OCI-LY1 (cell line): ENCODE measurements at regions not wholly inside any gene's neighbourhood (a gene's known extent, or its start where the extent isn't known, plus 50 kb on each side); places are given as distances from the start of the nearest gene placed in this dataset.
"Not testable (repeated sequence)": the region's sequence is repeated elsewhere in the genome, so short reads cannot be mapped to it uniquely, and the experiment has no call there.

Experiments used
- H2AFZ ChIP-seq: fragments of 200-600 bp; sonication (generic), shearing (Covaris generic); 2 replicates; pipeline ENCODE4 v1.6.0; 2014; ENCODE audit warnings: antibody characterized with exemption, mild to moderate bottlenecking, low read length
- H3F3A ChIP-seq: fragments of 200-600 bp; sonication (generic), shearing (Covaris generic); 2 replicates; pipeline ENCODE4 v1.6.0; 2014; ENCODE audit warnings: mild to moderate bottlenecking, antibody characterized with exemption, low read length, moderate library complexity; ENCODE audit not compliant: insufficient read depth
- H3K27ac ChIP-seq: fragments of 200-600 bp; sonication (generic); 2 replicates; pipeline ENCODE4 v1.5.1; 2014; ENCODE audit warnings: low read length, mixed run types, mild to moderate bottlenecking, low read depth; ENCODE audit not compliant: poor library complexity, severe bottlenecking
- H3K27me3 ChIP-seq: fragments of 200-600 bp; sonication (generic); 2 replicates; pipeline ENCODE4 v1.6.0; 2014; ENCODE audit warnings: antibody characterized with exemption, mild to moderate bottlenecking, low read length, moderate library complexity; ENCODE audit not compliant: insufficient read depth
- H3K36me3 ChIP-seq: fragments of 200-600 bp; sonication (generic); 2 replicates; pipeline ENCODE4 v1.6.1; 2014; ENCODE audit warnings: mild to moderate bottlenecking, antibody characterized with exemption, low read length, moderate library complexity, mixed read lengths; ENCODE audit not compliant: insufficient read depth
- H3K4me1 ChIP-seq: fragments of 200-600 bp; sonication (generic); 2 replicates; pipeline ENCODE4 v1.5.1; 2014; ENCODE audit warnings: mild to moderate bottlenecking, low read length, moderate library complexity; ENCODE audit not compliant: insufficient read depth, severe bottlenecking
- H3K4me2 ChIP-seq: fragments of 200-600 bp; sonication (generic), shearing (Covaris generic); 2 replicates; pipeline ENCODE4 v1.6.1; 2014; ENCODE audit warnings: low read length
- H3K4me3 ChIP-seq: fragments of 200-600 bp; sonication (generic); 2 replicates; pipeline ENCODE4 v1.5.1; 2014; ENCODE audit warnings: low read length, low read depth, mild to moderate bottlenecking, mixed read lengths; ENCODE audit not compliant: poor library complexity, severe bottlenecking
- H3K79me2 ChIP-seq: fragments of 200-600 bp; shearing (Covaris generic); 2 replicates; pipeline ENCODE4 v1.6.1; 2016; ENCODE audit warnings: mixed run types, low read length, mixed read lengths; ENCODE audit not compliant: insufficient read depth
- H3K9ac ChIP-seq: fragments of 200-600 bp; sonication (generic), shearing (Covaris generic); 2 replicates; pipeline ENCODE4 v1.6.1; 2014; ENCODE audit warnings: mild to moderate bottlenecking, low read length, mixed read lengths
- H3K9me2 ChIP-seq: fragments of 200-600 bp; sonication (generic), shearing (Covaris generic); 2 replicates; pipeline ENCODE4 v1.6.1; 2014; ENCODE audit warnings: low read depth, mild to moderate bottlenecking, low read length, mixed read lengths
- H3K9me3 ChIP-seq: fragments of 200-600 bp; shearing (Covaris generic); 2 replicates; pipeline ENCODE4 v1.6.1; 2014; ENCODE audit warnings: low read length, mixed read lengths
- H4K20me1 ChIP-seq: fragments of 200-600 bp; sonication (generic), shearing (Covaris generic); 2 replicates; pipeline ENCODE4 v1.6.0; 2016; ENCODE audit warnings: mild to moderate bottlenecking, low read length; ENCODE audit not compliant: insufficient read depth
- EZH2 ChIP-seq: fragments of 200-600 bp; sonication (generic), shearing (Covaris generic); IDR thresholded peaks from 2 replicates; pipeline ENCODE4 v1.8.0; 2017; ENCODE audit warnings: borderline replicate concordance, mixed run types, mild to moderate bottlenecking, antibody characterized with exemption, low read length, moderate library complexity, mixed read lengths
- TF ChIP-seq, protein P1 (sequence below): fragments of 200-600 bp; sonication (generic), shearing (Covaris generic); IDR thresholded peaks from 2 replicates; pipeline ENCODE4 v1.5.1; 2017; ENCODE audit warnings: mild to moderate bottlenecking, antibody characterized with exemption, low read length, moderate library complexity, mixed read lengths

DNA sequence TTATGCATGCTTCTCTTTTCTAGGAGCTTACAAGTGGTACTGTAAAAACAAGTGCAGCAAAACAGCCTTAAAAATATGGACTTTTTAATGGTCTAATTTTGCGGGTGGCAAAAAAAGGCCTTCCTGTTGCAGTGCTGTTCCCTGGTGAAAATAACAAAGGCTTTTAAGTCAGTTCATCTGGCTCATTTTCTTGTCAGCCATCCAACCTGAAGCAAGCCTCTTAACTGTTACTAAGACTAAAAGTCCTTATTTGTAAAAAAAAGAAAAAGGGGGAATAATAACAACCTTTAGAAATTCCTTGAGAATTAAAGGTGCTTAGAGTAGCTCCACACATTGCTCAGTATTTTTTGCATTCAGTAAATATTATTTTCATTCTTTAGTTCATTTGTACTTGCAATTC is 200.5 kb upstream of the CHORDC1 start:
- Histone ChIP-seq H3F3A (no peaks in the 10 kb centered on the region), H3K27ac (no peak overlapping the region), H2AFZ (no peak overlapping the region), H3K4me1 (no peaks in the 10 kb centered on the region), H4K20me1 (no peaks in the 10 kb centered on the region), H3K9me2 (no peaks in the 10 kb centered on the region), H3K27me3 (no peaks in the 10 kb centered on the region), H3K9ac (no peak overlapping the region), H3K4me2 (no peak overlapping the region), H3K9me3 (no peaks in the 10 kb centered on the region), H3K4me3 (no peak overlapping the region), H3K79me2 (no peaks in the 10 kb centered on the region), H3K36me3 (no peaks in the 10 kb centered on the region)
- TF ChIP-seq EZH2, result no peak
- TF ChIP-seq, protein P1, sequence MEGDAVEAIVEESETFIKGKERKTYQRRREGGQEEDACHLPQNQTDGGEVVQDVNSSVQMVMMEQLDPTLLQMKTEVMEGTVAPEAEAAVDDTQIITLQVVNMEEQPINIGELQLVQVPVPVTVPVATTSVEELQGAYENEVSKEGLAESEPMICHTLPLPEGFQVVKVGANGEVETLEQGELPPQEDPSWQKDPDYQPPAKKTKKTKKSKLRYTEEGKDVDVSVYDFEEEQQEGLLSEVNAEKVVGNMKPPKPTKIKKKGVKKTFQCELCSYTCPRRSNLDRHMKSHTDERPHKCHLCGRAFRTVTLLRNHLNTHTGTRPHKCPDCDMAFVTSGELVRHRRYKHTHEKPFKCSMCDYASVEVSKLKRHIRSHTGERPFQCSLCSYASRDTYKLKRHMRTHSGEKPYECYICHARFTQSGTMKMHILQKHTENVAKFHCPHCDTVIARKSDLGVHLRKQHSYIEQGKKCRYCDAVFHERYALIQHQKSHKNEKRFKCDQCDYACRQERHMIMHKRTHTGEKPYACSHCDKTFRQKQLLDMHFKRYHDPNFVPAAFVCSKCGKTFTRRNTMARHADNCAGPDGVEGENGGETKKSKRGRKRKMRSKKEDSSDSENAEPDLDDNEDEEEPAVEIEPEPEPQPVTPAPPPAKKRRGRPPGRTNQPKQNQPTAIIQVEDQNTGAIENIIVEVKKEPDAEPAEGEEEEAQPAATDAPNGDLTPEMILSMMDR, result no peak

DNA sequence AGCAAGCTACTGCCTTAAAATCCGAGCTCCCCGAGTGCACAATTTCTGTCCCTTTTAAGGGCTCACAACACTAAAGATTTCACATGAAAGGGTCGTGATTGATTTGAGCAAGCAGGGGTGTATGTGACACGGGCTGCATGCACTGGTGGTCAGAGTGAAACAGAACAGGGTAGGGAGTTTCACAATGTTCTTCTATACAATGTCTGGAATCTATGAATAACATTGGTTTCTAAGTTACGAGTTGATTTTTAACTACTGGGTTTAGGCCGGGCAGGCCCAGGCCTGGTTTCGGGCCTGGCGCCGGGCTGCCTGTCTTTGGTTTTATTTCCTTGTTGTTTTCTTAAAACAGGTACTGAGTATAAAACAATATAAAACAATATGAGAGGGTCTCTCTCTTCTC is 199.9 kb upstream of the CHORDC1 start:
- not testable (repeated sequence) for H3K9ac ChIP-seq, H3K27ac ChIP-seq, H3K79me2 ChIP-seq, H3K27me3 ChIP-seq, H3K4me1 ChIP-seq, H3K9me2 ChIP-seq, H3K9me3 ChIP-seq, H2AFZ ChIP-seq, H3F3A ChIP-seq, H3K4me2 ChIP-seq, H3K4me3 ChIP-seq, H4K20me1 ChIP-seq, H3K36me3 ChIP-seq

DNA sequence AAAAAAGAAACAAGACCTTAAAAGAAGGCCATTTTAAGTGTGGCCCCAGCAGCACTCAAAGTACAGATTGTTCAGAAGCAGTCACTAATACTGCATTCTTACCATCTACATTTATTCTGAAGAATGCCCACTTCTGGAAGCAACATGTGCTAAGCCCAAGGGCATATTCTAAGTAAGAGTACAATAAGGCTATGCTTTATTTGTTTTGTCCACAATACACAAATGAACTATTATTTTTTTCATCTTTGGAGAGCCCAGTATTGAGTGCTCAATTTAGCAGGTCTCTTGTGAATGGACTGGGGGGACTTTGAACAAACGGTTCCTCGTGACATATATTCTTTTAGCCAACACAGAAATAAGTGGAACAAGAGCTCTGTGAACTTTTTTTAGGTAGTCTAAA is 191.4 kb upstream of the CHORDC1 start:
- Histone ChIP-seq H3K27ac (no peak overlapping the region), H4K20me1 (no peaks in the 10 kb centered on the region), H3K79me2 (no peaks in the 10 kb centered on the region), H3K9ac (no peak overlapping the region), H3K9me2 (no peaks in the 10 kb centered on the region), H3K9me3 (no peaks in the 10 kb centered on the region), H2AFZ (no peak overlapping the region), H3K27me3 (no peaks in the 10 kb centered on the region), H3K36me3 (no peaks in the 10 kb centered on the region), H3K4me1 (no peaks in the 10 kb centered on the region), H3K4me3 (no peak overlapping the region), H3K4me2 (no peak overlapping the region), H3F3A (no peaks in the 10 kb centered on the region)
- TF ChIP-seq EZH2, result no peak
- TF ChIP-seq, protein P1, result no peak

DNA sequence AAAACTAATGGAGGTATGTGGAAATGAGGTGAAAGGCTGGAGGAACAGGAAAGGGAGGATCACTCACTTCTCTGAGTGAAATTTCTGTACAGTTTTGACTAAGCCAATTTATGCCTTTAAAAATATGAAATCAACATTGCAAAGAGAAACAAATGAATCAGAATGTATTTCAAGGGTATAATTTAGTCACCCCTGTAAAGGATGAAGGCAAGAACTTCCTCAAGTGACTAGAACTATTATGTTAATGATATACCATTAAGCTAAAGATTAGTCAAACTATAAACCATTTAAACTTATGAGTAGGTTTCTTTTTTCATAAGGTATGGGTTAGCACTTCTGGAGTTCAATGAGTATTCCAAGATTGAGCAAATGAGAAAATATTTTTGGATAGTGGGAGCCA is 184.5 kb upstream of the CHORDC1 start:
- no peak overlapping the region for H2AFZ ChIP-seq
- no peak overlapping the region for H3K9ac ChIP-seq
- H3K27me3 ChIP-seq, result no peaks in the 10 kb centered on the region
- H3K4me3 ChIP-seq, result no peak overlapping the region
- no peak overlapping the region for H3K4me2 ChIP-seq
- no peaks in the 10 kb centered on the region for H3F3A ChIP-seq
- no peaks in the 10 kb centered on the region for H3K9me3 ChIP-seq
- no peaks in the 10 kb centered on the region for H3K36me3 ChIP-seq
- no peaks in the 10 kb centered on the region for H3K4me1 ChIP-seq
- H3K9me2 ChIP-seq, result no peaks in the 10 kb centered on the region
- H3K27ac ChIP-seq, result no peak overlapping the region
- no peaks in the 10 kb centered on the region for H4K20me1 ChIP-seq
- no peak for TF ChIP-seq EZH2
- TF ChIP-seq, protein P1, result no peak
- no peaks in the 10 kb centered on the region for H3K79me2 ChIP-seq
